22Rv1 (cell line): ENCODE measurements at regions not wholly inside any gene's neighbourhood (a gene's known extent, or its start where the extent isn't known, plus 50 kb on each side); places are given as distances from the start of the nearest gene placed in this dataset.

Source experiments
- H3K27ac ChIP-seq: fragments of 450-650 bp; 2 replicates; pipeline ENCODE4 v1.5.1; 2017
- ZFX ChIP-seq: fragments of 450-650 bp; IDR thresholded peaks from 2 replicates; pipeline ENCODE4 v1.6.1; 2017; ENCODE audit warnings: antibody characterized with exemption, borderline replicate concordance
- TF ChIP-seq, protein P1 (sequence below): fragments of 450-650 bp; IDR thresholded peaks from 2 replicates; pipeline ENCODE4 v1.5.1; 2017; ENCODE audit warnings: mild to moderate bottlenecking

DNA sequence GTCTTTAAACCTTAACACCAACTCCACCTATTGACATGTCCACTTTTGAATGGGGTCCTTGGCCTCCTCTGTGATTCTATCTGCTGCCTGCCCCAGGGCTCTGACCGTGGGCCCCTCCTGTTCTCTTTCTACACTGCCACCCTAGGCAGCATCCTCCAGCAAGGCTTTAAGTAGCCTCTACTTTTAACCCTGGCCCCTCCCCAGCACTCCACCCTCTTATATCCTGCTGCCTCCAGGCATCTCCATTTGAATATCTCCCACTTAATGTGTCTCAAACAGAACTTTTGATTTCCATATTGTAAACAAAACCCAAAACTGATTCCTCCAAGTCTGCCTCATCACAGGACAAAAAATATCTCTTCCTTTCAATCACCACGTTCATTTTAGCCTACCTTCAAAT is 90.5 kb upstream of the ARHGAP32 start:
- no peak for TF ChIP-seq ZFX
- TF ChIP-seq, protein P1, sequence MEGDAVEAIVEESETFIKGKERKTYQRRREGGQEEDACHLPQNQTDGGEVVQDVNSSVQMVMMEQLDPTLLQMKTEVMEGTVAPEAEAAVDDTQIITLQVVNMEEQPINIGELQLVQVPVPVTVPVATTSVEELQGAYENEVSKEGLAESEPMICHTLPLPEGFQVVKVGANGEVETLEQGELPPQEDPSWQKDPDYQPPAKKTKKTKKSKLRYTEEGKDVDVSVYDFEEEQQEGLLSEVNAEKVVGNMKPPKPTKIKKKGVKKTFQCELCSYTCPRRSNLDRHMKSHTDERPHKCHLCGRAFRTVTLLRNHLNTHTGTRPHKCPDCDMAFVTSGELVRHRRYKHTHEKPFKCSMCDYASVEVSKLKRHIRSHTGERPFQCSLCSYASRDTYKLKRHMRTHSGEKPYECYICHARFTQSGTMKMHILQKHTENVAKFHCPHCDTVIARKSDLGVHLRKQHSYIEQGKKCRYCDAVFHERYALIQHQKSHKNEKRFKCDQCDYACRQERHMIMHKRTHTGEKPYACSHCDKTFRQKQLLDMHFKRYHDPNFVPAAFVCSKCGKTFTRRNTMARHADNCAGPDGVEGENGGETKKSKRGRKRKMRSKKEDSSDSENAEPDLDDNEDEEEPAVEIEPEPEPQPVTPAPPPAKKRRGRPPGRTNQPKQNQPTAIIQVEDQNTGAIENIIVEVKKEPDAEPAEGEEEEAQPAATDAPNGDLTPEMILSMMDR, result no peak
- H3K27ac ChIP-seq, result no peak overlapping the region

DNA sequence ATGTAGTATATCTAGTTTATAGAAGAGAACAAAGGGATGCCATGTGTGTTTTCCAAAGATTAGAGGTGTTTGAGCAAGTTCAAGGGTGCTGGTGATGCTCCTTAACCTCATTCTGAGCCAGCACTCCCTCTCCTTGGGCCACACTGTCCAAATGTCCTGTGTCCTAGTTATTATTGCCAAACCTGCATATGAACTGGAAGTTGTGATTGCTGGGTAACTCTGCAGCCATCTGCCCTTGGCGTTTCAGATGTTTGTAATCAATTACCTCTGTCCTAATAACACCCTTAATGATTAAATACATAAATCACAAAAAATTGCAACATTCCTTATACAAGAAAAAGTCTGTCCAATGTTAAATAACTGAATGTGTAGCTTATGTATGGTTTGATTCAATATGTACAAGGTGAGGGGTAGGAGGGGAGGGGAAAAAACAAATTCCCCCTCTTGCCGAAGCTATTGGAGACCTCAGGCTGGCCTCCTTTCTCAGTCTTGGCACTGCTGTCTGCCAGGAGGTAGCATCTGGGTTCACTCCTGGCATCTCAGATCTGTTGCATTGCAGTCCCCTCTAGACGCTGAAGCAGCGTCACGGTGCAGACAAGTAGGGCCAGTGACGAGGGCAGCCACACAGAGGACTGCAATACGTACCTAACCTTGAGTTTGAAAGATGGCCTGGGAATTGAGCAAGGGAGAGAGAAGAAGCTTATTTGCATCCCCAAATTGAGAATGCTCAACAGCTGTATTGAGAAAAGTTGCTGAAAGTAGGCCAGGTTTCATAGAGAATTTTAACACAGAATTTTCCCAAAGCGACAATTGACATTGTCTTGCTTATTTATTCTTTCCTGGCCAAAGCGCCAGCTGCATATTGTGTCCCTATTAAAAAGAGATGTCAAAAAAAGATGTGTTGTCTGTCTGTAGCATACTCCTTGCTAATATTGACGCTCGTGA is 89.6 kb upstream of the ARHGAP32 start:
- no peak overlapping the region for H3K27ac ChIP-seq
- TF ChIP-seq ZFX, result no peak

DNA sequence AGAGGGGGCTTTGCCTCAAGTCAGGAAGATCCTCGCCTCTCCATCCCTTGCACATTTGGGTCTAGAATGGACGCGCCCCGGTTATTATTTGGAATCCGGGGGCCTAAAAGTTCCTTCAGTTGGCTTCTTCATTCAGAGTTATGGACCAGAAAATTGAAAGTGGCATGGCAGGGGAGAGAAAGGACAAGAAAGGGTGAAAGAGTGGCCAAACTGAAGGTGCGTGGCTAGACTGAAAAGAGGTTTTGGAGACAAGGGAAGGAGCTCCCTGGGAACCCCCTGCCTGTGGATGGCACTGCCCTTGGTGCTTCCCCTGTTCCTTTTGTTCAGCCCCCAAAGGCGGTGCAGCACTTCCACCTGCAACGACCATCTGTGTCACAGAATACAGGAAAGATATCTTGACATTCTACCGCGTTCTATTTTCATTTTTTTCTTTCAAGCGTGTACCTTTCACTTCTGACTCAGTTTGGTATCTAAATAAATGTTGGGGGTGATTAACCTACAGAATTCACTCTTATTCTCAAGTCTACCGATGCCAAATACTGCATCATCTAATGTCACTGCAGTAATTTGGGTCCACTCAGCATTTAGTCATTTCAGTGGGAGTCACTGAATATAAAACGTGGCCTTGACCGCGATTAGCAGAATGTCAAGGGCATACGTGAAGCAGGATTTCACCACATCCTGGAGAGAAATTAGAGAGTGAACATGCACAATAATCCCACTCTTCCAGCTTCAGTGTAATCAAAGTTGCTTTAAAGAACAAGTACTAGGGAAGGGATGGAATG is 88.1 kb upstream of the ARHGAP32 start:
- TF ChIP-seq, protein P1, result no peak
- TF ChIP-seq ZFX, result no peak
- no peak overlapping the region for H3K27ac ChIP-seq

DNA sequence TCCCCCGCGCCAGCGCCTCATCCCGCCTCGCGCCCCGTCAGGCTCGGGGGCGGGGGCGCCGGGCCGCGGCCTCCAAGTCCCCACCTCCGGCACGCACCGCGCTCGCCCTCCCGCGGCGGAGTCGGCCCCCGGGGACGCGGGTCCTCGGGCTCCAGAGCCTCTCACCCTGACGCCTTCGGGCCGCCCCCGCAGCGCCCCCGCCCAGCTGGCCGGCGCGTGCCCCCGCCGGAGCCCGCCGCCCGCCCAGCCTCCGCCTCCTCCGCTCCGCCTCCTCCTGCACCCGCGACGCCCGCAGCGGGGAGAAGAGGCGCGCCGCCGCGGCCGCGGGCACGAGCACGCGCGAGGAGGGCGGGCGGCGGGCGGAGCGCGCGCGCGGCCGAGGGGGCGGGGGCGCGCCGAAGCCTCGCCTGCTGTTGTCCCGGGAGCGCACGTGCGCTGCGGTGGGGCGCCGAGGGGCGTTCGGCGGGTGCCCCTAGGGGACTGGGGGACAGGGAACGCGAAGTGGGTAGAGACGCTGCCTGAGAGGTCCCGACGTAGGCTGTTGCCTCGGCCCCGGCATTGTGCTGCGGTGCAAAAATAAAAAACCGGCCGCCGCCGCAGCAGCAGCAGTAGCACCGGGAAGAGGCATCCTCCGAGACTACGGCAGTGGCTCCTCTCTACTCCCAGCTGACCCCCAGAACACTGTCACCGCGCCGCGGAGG is 87.4 kb upstream of the ARHGAP32 start:
- H3K27ac ChIP-seq, result no peak overlapping the region
- TF ChIP-seq, protein P1, result no peak
- no peak for TF ChIP-seq ZFX

DNA sequence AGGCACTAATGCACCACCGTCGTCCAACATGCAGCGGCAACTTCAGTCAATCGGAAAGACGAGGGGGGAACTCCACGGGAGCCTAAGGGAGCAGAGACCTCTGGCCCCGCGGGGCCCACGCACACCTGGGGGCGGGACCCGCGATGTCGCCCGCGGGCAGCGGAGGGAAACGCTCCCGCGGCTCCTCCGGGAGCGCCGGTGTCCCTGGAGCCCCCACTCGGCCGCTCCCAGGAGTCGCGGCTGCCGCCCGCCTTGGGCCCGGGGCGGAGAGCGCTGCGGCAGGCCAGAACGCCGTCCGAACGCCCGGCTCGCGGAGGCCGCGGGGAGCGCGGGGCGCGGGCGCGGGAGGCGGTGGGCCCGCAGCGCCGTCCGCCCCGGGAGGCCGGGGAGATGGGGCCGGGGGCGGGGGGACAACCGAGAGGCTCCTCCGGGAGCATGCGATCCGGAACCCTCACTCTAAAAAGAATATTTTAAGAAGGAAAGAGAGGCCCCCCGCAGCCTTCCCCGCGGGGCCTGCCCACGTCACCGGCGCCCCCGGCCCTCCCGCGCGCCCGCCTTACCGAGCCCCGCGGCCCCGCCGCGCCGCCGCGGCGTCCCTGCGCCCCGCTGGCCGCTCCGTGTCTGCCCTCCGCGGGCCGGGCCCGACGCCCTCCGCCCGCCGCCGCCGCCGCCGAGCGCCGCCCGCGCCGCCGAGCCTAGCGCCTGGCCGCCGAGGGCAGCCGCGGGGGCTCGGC is 86.6 kb upstream of the ARHGAP32 start:
- TF ChIP-seq, protein P1, result no peak; the same call in 1 of the 2 replicates
- no peak for TF ChIP-seq ZFX
- H3K27ac ChIP-seq, result no peak overlapping the region

DNA sequence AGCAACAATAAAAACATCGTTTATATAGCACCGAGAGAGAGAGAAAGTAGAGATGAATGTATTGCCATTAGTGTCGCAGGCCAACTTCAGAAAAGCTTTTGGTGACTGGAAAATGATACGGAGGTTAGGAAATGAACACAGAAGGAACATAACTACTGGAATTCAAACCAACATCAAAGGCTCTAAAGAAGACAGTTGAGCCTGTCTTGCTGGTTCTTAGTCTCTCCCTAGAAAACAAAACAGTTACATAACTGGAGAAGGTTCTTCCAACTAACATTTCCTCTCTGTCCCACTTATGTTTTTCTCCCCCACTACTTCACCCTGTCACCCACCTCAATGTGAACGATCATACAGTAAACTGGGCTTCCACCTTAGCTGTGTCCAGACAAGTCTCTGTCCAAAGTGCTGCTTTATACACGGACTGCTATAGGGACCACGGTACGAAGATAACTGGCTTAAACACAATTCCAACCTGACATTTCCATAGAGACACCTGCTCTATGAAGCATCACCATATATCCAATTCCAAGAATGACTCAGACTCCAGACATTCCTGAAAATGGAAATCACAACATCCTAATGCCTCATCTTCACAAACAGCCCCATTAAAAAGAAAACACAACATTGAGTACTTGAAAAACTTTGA is 85.2 kb upstream of the ARHGAP32 start:
- no peak overlapping the region for H3K27ac ChIP-seq
- no peak for TF ChIP-seq ZFX
- TF ChIP-seq, protein P1, result no peak
